Vagina (tissue), 2 donors: ENCODE measurements at regions not wholly inside any gene's neighbourhood (a gene's known extent, or its start where the extent isn't known, plus 50 kb on each side); places are given as distances from the start of the nearest gene placed in this dataset.

ENCODE experiments used
- CTCF ChIP-seq, 3 experiments: fragments of 450-650 bp in 2 of 3; fragments of 200-600 bp in 1 of 3; sonication (generic) in 1 of 3; IDR thresholded peaks; one replicate each; pipeline ENCODE4 v1.5.1; 2017 to 2019; ENCODE audit warnings: antibody characterized with exemption in 3 of 3, mild to moderate bottlenecking in 2 of 3, moderate library complexity in 2 of 3
- POLR2A ChIP-seq, 2 donors: fragments of 450-650 bp; IDR thresholded peaks; one replicate each; pipeline ENCODE4 v1.6.1; 2017; ENCODE audit warnings: antibody characterized with exemption in 2 of 2, mild to moderate bottlenecking in 2 of 2, moderate library complexity in 2 of 2
- POLR2AphosphoS5 ChIP-seq, 2 donors: sonication (generic); formaldehyde crosslinking; IDR thresholded peaks; one replicate each; pipeline ENCODE4 v1.9.0; 2017; ENCODE audit warnings: antibody characterized with exemption in 2 of 2, mild to moderate bottlenecking in 2 of 2, low read depth in 1 of 2; ENCODE audit not compliant: insufficient read depth in 1 of 2

GRCh38 chr3:153269730-153270129 is 107.7 kb downstream of the RAP2B start:
- TF ChIP-seq POLR2A (IDR thresholded peaks at IDR 0.05) (no peak), CTCF (IDR thresholded peaks at IDR 0.05) (no peak), POLR2AphosphoS5 (IDR thresholded peaks at IDR 0.05; ENCODE audit: insufficient read depth in 1 of 2, low read depth in 1 of 2) (no peak)
